ENCODE measurements at regions not wholly inside any gene's neighbourhood (a gene's known extent, or its start where the extent isn't known, plus 50 kb on each side); places are given as distances from the start of the nearest gene placed in this dataset.

- Mint-ChIP-seq H3K4me3 (no peak overlapping the region), H3K36me3 (no peaks in the 10 kb centered on the region), H3K4me1 (peaks cover 5% of the 10 kb centered on the region), H3K9me3 (no peaks in the 10 kb centered on the region), H3K27ac (no peak overlapping the region)
- ATAC-seq (peak; percentile 66), DNase-seq (ENCODE audit: low spot score in 2 of 2) (no peak)
These were observed 195.2 kb upstream of the DPPA4 start for GRCh38 chr3:109532257-109533216.

GRCh38 chr3:109545746-109546145, 208.4 kb upstream of the DPPA4 start:
- H3K4me1 Mint-ChIP-seq = no peaks in the 10 kb centered on the region
- ATAC-seq (no peak), DNase-seq (ENCODE audit: low spot score in 2 of 2) (no peak)
- H3K27ac Mint-ChIP-seq = no peak overlapping the region
- H3K9me3 Mint-ChIP-seq = no peaks in the 10 kb centered on the region
- H3K36me3 Mint-ChIP-seq = no peaks in the 10 kb centered on the region
- no peak overlapping the region for H3K4me3 Mint-ChIP-seq

GRCh38 chr3:109548192-109548938, 211.0 kb upstream of the DPPA4 start:
- Mint-ChIP-seq H3K9me3 (no peaks in the 10 kb centered on the region), H3K4me3 (no peak overlapping the region), H3K4me1 (no peaks in the 10 kb centered on the region), H3K27ac (no peak overlapping the region), H3K36me3 (no peaks in the 10 kb centered on the region)
- DNase-seq (ENCODE audit: low spot score in 2 of 2) (no peak), ATAC-seq (no peak)

GRCh38 chr3:109553591-109554371, 216.4 kb upstream of the DPPA4 start:
- Mint-ChIP-seq H3K4me3 (no peak overlapping the region), H3K4me1 (no peaks in the 10 kb centered on the region), H3K27ac (no peak overlapping the region), H3K36me3 (no peaks in the 10 kb centered on the region), H3K9me3 (no peaks in the 10 kb centered on the region)
- ATAC-seq = no peak
- no peak for DNase-seq (ENCODE audit: low spot score in 2 of 2)

- Mint-ChIP-seq H3K9me3 (peaks cover 5% of the 10 kb centered on the region), H3K4me1 (peaks cover 10% of the 10 kb centered on the region), H3K4me3 (no peak overlapping the region), H3K36me3 (no peaks in the 10 kb centered on the region), H3K27ac (no peak overlapping the region)
- ATAC-seq = no peak
- no peak for DNase-seq (ENCODE audit: low spot score in 2 of 2)
These were observed 222.0 kb upstream of the DPPA4 start for GRCh38 chr3:109559389-109559788.

GRCh38 chr3:109563149-109563548, 225.8 kb upstream of the DPPA4 start:
- DNase-seq (ENCODE audit: low spot score in 2 of 2) = no peak
- Mint-ChIP-seq H3K4me3 (no peak overlapping the region), H3K4me1 (peaks cover 10% of the 10 kb centered on the region), H3K36me3 (no peaks in the 10 kb centered on the region), H3K9me3 (peaks cover 5% of the 10 kb centered on the region), H3K27ac (no peak overlapping the region)
- peak; percentile 71 for ATAC-seq

GRCh38 chr3:109569135-109569846, 231.9 kb upstream of the DPPA4 start:
- Mint-ChIP-seq H3K9me3 (no peaks in the 10 kb centered on the region), H3K4me1 (no peaks in the 10 kb centered on the region), H3K4me3 (no peak overlapping the region), H3K27ac (no peak overlapping the region), H3K36me3 (no peaks in the 10 kb centered on the region)
- ATAC-seq (no peak), DNase-seq (ENCODE audit: low spot score in 2 of 2) (no peak)

GRCh38 chr3:109570408-109570807, 233.1 kb upstream of the DPPA4 start:
- Mint-ChIP-seq H3K4me3 (no peak overlapping the region), H3K4me1 (no peaks in the 10 kb centered on the region), H3K9me3 (no peaks in the 10 kb centered on the region), H3K27ac (no peak overlapping the region), H3K36me3 (no peaks in the 10 kb centered on the region)
- DNase-seq (ENCODE audit: low spot score in 2 of 2) (no peak), ATAC-seq (no peak)

GRCh38 chr3:109572301-109572700, 235.0 kb upstream of the DPPA4 start:
- no peaks in the 10 kb centered on the region for H3K4me1 Mint-ChIP-seq

GRCh38 chr3:109596991-109597390, 259.6 kb upstream of the DPPA4 start:
- Mint-ChIP-seq H3K9me3 (peaks cover 4% of the 10 kb centered on the region), H3K4me1 (no peaks in the 10 kb centered on the region), H3K27ac (no peak overlapping the region), H3K36me3 (no peaks in the 10 kb centered on the region), H3K4me3 (no peak overlapping the region)
- ATAC-seq = no peak
- no peak for DNase-seq (ENCODE audit: low spot score in 2 of 2)

More at GRCh38 chr3:109572301-109572700, 235.0 kb upstream of the DPPA4 start:
- no peak for ATAC-seq
- Mint-ChIP-seq H3K36me3 (no peaks in the 10 kb centered on the region), H3K27ac (no peak overlapping the region), H3K4me3 (no peak overlapping the region), H3K9me3 (no peaks in the 10 kb centered on the region)
- no peak for DNase-seq (ENCODE audit: low spot score in 2 of 2)

GRCh38 chr3:109597444-109597843, 260.1 kb upstream of the DPPA4 start:
- Mint-ChIP-seq H3K27ac (no peak overlapping the region), H3K36me3 (no peaks in the 10 kb centered on the region), H3K4me3 (no peak overlapping the region), H3K9me3 (peaks cover 4% of the 10 kb centered on the region), H3K4me1 (no peaks in the 10 kb centered on the region)
- no peak for ATAC-seq
- no peak for DNase-seq (ENCODE audit: low spot score in 2 of 2)

- Mint-ChIP-seq H3K4me1 (no peaks in the 10 kb centered on the region), H3K9me3 (no peaks in the 10 kb centered on the region), H3K27ac (no peak overlapping the region), H3K36me3 (no peaks in the 10 kb centered on the region), H3K4me3 (no peak overlapping the region)
- ATAC-seq = no peak
- DNase-seq (ENCODE audit: low spot score in 2 of 2) = no peak
These were observed 270.6 kb upstream of the DPPA4 start for GRCh38 chr3:109607897-109608296.

GRCh38 chr3:109608574-109608973, 271.2 kb upstream of the DPPA4 start:
- Mint-ChIP-seq H3K27ac (no peak overlapping the region), H3K4me1 (no peaks in the 10 kb centered on the region), H3K36me3 (no peaks in the 10 kb centered on the region), H3K4me3 (no peak overlapping the region), H3K9me3 (no peaks in the 10 kb centered on the region)
- no peak for DNase-seq (ENCODE audit: low spot score in 2 of 2)
- no peak for ATAC-seq

GRCh38 chr3:109618766-109619378, 281.5 kb upstream of the DPPA4 start:
- H3K9me3 Mint-ChIP-seq = no peaks in the 10 kb centered on the region

More at GRCh38 chr3:109618766-109619378, 281.5 kb upstream of the DPPA4 start:
- no peak for DNase-seq (ENCODE audit: low spot score in 2 of 2)
- no peaks in the 10 kb centered on the region for H3K36me3 Mint-ChIP-seq
- no peak for ATAC-seq
- no peak overlapping the region for H3K4me3 Mint-ChIP-seq
- H3K27ac Mint-ChIP-seq = no peak overlapping the region
- no peaks in the 10 kb centered on the region for H3K4me1 Mint-ChIP-seq
